ENCODE measurements at regions not wholly inside any gene's neighbourhood (a gene's known extent, or its start where the extent isn't known, plus 50 kb on each side); places are given as distances from the start of the nearest gene placed in this dataset.

- intact Hi-C loops (cut with micrococcal nuclease; ENCODE audit: unreplicated experiment) (no loop called here), in situ Hi-C loops (cut with HindIII; ENCODE audit: extremely low pct_ligation_motif_present, low pct_unique_long_range_greater_than_20kb) (no loop called here)
- no peak for DNase-seq (ENCODE audit: low spot score)
- Histone ChIP-seq H3K9ac (ENCODE audit: insufficient read depth, low read depth, low read length) (no peak overlapping the region), H3K4me1 (ENCODE audit: insufficient read depth, low read length) (peaks cover 34% of the 10 kb centered on the region), H3K36me3 (replicated peaks in 1 of 2; ENCODE audit: control insufficient read depth in 1 of 2, insufficient read depth in 2 of 2, low read length in 2 of 2) (no peaks in the 10 kb centered on the region), H3K4me3 (replicated peaks in 1 of 3; ENCODE audit: insufficient read depth in 1 of 3, low read depth in 2 of 3, low read length in 3 of 3) (no peak overlapping the region), H3K27me3 (ENCODE audit: control insufficient read depth in 1 of 2, insufficient read depth in 2 of 2, low read length in 2 of 2) (0 out of 5 replicates have a peak, but pooled peaks cover 0 to 3% of the 10 kb centered on the region in 2 experiments), H3K79me2 (ENCODE audit: insufficient read depth, low read length) (no peaks in the 10 kb centered on the region), H3K9me3 (ENCODE audit: low read length) (no peaks in the 10 kb centered on the region), H3K27ac (ENCODE audit: extremely low read length, insufficient read depth, low read length) (no peak overlapping the region), H4K20me1 (ENCODE audit: insufficient read depth, low read length) (no peaks in the 10 kb centered on the region), H3K4me2 (ENCODE audit: low read depth, low read length) (no peak overlapping the region), H2AFZ (ENCODE audit: low read length) (no peak overlapping the region)
- no TSS peak for BruUV-seq (replicated peaks)
- ChIA-PET CTCF (ENCODE audit: low intra/inter-chr PET ratio, low total read pairs) (no interaction called here), POLR2A (no interaction called here)
- FAIRE-seq: no peak
- ATAC-seq: no peak
- 25% methylated on average over 3 of the region's 3 CpGs for WGBS (ENCODE audit: low lambda C conversion rate)
- no peak for TF ChIP-seq HNF1B (CRISPR knock-in tag; IDR thresholded peaks at IDR 0.05)
- TF ChIP-seq ZFX (CRISPR knock-in tag; IDR thresholded peaks at IDR 0.05; ENCODE audit: low read depth): no peak
- TF ChIP-seq POLR2AphosphoS2 (IDR thresholded peaks at IDR 0.05; ENCODE audit: low read depth, low read length): no peak
- no peak for TF ChIP-seq SETDB1 (CRISPR knock-in tag; IDR thresholded peaks at IDR 0.05; ENCODE audit: borderline replicate concordance)
- no peak for TF ChIP-seq TBX2 (CRISPR knock-in tag; IDR thresholded peaks at IDR 0.05; ENCODE audit: borderline replicate concordance)
- no peak for TF ChIP-seq CHCHD3 (CRISPR knock-in tag; IDR thresholded peaks at IDR 0.05)
- TF ChIP-seq HOXD1 (CRISPR knock-in tag; IDR thresholded peaks at IDR 0.05): no peak
- TF ChIP-seq ZNF143 (CRISPR knock-in tag; IDR thresholded peaks at IDR 0.05): no peak
- TF ChIP-seq NFYC (CRISPR knock-in tag; IDR thresholded peaks at IDR 0.05): no peak
- TF ChIP-seq TRIM24 (CRISPR knock-in tag; IDR thresholded peaks at IDR 0.05): no peak
- TF ChIP-seq FOXK2 (IDR thresholded peaks at IDR 0.05): no peak
- no peak for TF ChIP-seq ZNF768 (CRISPR knock-in tag; IDR thresholded peaks at IDR 0.05)
- TF ChIP-seq NFAT5 (CRISPR knock-in tag; IDR thresholded peaks at IDR 0.05): no peak
- no peak for TF ChIP-seq RFXANK (CRISPR knock-in tag; IDR thresholded peaks at IDR 0.05)
- TF ChIP-seq ATM (IDR thresholded peaks at IDR 0.05; ENCODE audit: borderline replicate concordance): no peak
- TF ChIP-seq PHF5A (CRISPR knock-in tag; IDR thresholded peaks at IDR 0.05; ENCODE audit: low read depth, unreplicated experiment): no peak
- no peak for TF ChIP-seq SSRP1 (CRISPR knock-in tag; IDR thresholded peaks at IDR 0.05)
These were observed 122.8 kb upstream of the FAT1 start for GRCh38 chr4:186846426-186846825.
